GM18951 (cell line): ENCODE measurements at regions not wholly inside any gene's neighbourhood (a gene's known extent, or its start where the extent isn't known, plus 50 kb on each side); places are given as distances from the start of the nearest gene placed in this dataset.

Experiments used
- POLR2A ChIP-seq: IDR thresholded peaks from 4 replicates; pipeline ENCODE4 v1.6.1; 2011; ENCODE audit warnings: mild to moderate bottlenecking; ENCODE audit not compliant: insufficient read length, insufficient read depth; ENCODE audit errors: extremely low read depth
- in situ Hi-C: fragments of 300-500 bp; cut with MboI; formaldehyde crosslinking; loops from one replicate; pipeline ENCODE4 v1.12.0; 2022; ENCODE audit warnings: low sequenced_read_pairs, mixed read lengths, inconsistent platforms; ENCODE audit not compliant: unreplicated experiment

DNA sequence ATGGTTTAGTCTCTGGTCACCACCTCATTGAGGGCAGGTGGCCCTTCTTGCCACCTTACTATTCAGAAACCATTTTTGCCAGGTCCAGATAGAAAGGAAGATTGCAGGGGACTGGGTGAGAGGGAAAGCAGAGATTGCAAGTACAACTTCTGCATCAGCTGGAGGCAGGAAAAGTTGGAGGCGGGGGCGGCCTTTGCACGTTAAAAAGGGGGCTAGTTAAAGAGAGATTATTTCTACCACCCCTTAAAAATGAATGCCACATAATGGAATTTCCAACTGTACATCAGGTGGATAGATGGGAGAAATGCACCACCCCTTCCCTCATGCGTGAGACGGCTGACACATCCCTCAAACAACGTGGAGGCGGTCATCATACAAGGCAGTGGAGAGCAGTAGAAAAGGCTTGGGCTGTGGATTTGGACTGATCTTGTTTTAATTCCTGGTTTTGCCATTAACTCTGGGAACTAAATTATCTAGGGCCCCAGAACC lies 95.4 kb upstream of the CNKSR3 start:
- TF ChIP-seq POLR2A, result no peak
- in situ Hi-C loops, result no loop called here

DNA sequence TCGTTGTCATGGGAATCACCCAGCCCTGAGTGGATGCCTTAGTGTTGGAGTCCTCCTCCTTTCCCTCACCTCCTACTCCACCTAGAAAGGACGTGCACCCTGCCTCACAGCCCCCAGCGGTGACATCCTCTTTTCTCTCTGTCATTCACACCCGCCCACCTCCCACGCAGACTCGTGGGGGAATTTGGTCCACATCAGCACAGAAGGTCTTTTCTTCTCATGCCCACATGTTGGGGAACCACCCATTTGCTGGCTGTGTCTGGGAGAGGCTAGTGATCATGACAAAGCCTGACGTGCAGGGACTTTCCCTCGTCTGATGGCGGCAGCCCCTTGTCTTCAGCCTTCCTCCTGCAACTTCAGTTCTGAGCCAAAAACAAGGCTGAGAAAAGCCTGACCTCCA lies 96.0 kb upstream of the CNKSR3 start:
- in situ Hi-C loops, result no loop called here

DNA sequence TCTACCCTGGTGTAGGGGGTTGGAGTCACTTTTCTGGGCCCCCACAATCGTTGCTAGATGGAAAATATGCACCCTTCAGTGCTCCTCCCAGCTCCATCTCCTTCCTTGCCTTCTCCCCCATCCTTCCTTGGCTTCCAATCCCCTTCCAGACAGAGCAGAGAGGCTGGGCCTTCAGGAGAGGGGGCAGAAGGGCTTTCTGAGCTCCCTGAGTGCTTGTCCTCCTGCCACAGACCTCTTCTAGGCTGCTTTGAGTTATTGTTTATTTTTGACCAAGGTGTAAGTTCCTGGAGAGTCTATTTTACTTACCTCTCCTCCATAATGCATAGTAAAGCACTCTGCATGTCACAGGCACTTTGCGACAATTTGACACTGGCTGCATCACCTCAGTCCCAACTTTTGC lies 96.4 kb upstream of the CNKSR3 start:
- no peak for TF ChIP-seq POLR2A
- in situ Hi-C loops, result no loop called here

More for the DNA sequence above, 96.0 kb upstream of the CNKSR3 start:
- no peak for TF ChIP-seq POLR2A

DNA sequence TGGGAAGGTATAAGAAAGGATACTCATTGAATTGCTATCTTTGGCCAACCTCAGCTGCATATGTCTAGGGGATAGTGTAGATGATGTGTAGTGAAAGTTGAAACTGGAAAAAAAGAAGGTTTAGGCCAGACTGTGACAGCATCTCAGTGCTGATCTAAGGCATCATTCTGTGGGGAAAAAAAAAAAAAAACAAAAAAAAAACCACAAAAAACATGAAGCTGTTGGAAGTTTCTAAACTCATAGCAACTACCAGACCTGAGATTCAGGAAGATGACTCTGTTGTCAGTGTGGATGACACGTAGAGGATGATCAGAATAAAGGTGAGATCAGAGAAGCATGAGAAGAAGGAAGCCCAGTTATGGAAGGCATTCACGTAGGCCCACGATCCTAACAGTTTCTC lies 100.8 kb upstream of the CNKSR3 start:
- TF ChIP-seq POLR2A, result no peak
- in situ Hi-C loops, result no loop called here

DNA sequence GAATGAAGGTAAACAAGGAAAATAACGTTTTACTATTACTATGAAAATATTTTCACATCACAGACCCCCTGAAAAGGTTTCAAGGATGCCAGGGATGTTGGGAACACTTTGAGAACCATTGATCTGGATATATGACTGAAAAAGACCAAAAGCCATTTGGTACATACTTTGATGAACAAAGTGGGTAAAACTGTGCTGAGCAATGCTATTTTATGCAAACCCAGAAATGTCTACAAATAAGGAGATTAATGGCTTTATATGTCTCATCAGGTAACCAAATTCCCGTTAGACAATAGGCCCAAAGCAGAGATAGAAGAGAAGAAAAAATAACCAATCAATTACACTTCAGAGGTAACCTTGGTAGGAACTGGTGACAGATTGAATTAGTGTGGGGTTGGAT lies 101.4 kb upstream of the CNKSR3 start:
- in situ Hi-C loops, result no loop called here
- TF ChIP-seq POLR2A, result no peak

DNA sequence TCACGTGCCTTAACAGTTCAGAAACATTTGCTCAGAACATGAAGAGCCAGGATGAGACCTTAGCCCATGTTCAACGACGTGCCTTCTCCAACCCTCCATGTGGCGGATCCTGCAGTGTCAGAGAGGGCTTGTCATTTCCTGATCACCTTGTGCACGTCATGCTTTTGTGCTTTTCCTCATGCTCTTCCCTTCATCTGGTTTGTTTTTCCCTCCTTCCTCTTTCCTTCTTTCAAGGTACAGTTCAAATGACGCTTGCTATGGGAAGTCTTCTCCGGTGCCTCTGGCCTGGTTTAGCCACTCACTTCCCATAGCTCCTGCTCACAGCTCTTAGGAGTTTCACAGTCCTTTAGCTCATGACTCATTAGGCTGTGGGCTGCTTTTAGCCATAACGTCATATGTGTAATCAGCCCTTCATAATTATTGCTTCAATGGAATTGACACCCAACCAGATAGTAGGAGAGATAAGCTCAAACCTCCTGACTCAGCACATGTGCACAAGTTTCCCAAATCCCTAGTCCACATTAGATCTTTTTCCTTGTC lies 102.7 kb upstream of the CNKSR3 start:
- in situ Hi-C loops, result no loop called here
- TF ChIP-seq POLR2A, result no peak

DNA sequence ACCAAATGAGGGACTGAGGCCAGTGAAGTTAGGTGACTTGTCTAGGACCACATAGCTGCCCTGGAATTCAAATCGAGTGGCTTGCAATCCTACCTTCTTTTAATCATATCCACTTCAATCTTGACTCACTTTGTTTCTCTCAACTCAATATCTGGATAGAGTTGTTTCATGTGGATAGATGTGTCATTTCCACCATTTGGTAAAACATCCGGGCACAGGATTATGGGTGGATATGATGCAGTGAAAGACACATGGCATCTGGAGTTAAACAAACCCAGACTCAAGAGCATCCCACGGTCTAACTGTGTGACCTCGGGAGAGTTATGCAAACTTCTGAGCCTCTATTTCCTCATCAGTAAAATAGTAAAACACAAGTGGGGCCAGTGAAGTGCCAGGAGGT lies 103.6 kb upstream of the CNKSR3 start:
- in situ Hi-C loops, result no loop called here
- TF ChIP-seq POLR2A, result no peak

DNA sequence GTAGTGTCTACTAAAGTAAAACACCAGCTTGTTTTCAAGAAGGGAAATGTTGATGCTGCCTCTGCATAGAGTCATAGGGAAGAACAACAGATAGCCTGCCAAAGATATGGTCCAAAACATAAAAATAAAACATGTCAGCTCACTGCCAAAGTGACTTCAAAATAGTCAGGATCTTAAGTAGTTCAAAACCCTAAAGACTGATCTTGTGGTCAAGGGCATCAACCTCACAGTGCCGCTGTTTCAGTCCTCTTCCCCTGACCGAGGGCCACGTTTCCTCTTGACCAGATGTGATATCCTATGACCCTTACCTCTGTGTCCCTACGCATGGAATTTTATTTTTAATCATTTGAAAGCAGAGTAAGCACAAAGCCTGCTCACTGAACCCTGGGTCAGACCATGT lies 104.2 kb upstream of the CNKSR3 start:
- in situ Hi-C loops, result no loop called here
- TF ChIP-seq POLR2A, result no peak

DNA sequence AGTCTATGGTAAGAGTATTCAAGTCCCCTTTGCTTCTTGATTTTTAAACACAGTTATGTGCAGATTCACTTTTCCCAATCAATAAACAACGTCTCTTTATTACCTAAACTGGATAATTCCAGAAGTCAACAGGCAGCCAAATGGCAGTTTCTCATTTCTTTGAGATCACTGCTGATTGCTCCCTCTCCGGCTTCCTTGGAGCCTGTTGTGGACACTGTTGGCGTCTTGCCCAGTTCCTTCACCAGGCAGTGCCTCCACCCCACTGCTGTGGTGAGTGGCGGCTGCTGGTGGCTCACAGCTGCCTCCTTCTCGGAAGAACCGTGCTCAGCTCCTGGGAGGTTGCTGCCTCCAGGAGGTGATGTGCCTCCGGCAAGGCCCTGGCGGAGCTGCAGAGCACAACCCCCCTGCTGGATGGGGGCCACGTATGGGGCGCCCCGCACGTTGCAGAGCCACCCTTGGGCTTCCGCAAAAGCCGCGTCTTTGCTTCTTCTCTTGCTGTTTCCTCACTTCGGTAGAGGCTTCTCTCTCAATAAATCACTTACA lies 105.1 kb upstream of the CNKSR3 start:
- TF ChIP-seq POLR2A, result no peak
- in situ Hi-C loops, result no loop called here

DNA sequence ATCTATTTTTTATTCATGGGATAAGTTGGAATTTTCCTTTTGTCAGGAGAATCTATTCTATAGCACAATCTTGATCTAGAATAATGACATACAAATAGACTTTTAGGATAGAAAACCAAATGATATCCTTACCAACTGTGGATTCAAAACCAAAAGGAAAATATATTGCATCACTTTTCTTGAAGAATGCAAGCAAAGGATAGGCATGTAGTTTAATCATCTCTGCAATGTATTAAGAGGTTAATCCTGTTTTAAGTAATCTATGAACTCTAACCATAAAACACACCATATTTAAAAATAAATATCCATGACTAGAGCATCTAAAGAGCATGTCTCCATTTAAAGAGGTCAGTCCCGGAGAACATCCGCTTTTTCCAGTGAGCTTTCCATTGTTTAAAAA lies 106.7 kb upstream of the CNKSR3 start:
- in situ Hi-C loops, result no loop called here
- TF ChIP-seq POLR2A, result no peak

DNA sequence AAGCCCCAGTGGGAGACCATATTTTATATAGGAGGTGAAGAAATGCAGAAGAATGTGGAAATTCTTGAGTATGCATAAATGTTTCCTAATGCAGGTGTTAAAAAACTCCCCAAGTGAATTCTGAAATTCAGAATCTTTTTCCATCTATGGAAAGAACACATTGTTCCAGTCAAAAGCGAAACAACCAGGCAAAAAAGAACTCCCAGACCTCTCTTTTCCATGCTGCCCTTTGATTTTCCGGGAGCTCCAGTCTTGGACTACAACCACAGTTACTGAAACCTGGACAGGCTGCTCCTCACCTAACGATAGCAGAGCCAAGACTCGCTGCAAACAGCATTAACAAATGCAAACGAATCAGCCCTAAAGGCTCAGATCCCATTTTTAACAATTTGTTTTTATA lies 108.7 kb upstream of the CNKSR3 start:
- in situ Hi-C loops, result no loop called here
- TF ChIP-seq POLR2A, result no peak

DNA sequence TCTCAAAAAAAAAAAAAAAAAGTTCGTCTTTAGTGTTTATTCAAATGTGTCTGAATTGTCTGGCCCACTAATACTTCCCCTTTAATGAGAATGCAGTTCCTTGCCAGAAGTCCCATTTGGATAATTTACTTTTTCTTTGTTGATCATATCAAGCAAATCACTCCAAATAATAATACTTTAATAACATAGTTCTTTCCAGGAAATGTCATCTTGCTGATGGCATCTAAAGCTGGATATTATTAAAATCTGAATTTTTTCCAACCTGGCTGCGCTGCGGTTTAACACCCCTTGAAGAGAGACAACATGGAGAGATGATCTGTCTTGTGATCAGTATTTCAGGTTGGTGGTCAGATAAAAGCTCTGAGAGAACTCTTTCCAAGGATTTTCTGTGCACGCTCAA lies 111.2 kb upstream of the CNKSR3 start:
- TF ChIP-seq POLR2A, result no peak
- in situ Hi-C loops, result no loop called here

DNA sequence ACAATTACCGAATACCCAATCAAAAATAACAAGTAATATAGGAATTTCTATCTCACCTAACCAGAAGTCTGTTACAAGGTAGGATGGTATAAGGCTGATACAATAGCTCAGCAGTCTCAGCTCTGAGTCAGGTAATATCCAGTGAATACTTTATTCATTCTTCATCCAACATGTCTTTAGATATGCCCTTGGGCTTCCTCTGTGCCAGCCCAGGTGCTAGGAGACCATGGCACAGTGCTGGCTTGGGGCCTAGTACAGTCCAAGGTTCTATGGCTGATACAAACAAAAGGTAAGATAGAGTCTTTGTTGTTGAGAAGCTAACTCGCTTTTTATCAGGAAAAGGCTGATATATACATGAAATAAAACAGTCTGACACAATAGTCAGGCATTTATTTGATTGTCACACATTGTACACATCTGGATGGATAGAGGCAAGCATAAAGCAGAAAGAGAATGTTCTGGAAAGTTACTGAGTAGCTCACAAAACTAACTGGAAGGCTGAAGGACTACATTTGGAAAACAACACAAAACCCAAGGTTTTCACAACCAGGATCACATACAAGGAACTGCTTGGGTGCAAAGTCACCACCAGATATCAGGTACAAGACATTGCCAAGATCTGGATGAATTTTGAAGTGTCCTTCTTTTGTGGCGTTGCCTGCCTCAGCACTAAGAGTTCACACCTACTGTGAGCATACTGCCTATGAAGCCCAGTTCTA lies 110.4 kb upstream of the SCAF8 start:
- in situ Hi-C loops, result no loop called here
- TF ChIP-seq POLR2A, result no peak

DNA sequence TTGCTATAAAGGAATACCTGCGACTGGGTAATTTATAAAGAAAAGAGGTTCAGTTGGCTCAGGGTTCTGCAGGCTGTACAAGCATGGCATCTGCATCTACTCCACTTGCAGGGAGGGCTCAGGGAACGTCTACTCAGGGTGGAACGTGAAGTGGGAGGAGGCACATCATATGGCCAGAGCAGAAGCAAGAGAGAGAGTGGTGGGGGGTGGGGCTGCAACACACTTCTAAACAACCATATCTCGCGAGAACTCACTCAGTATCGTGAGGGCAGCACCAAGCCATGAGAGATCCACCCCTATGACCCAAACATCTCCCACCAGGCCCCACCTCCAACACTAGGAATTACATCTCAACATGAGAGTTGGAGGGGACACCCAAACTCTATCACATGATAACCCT lies 109.8 kb upstream of the SCAF8 start:
- no peak for TF ChIP-seq POLR2A
- in situ Hi-C loops, result no loop called here
